ENCODE measurements at regions not wholly inside any gene's neighbourhood (a gene's known extent, or its start where the extent isn't known, plus 50 kb on each side); places are given as distances from the start of the nearest gene placed in this dataset.

DNA sequence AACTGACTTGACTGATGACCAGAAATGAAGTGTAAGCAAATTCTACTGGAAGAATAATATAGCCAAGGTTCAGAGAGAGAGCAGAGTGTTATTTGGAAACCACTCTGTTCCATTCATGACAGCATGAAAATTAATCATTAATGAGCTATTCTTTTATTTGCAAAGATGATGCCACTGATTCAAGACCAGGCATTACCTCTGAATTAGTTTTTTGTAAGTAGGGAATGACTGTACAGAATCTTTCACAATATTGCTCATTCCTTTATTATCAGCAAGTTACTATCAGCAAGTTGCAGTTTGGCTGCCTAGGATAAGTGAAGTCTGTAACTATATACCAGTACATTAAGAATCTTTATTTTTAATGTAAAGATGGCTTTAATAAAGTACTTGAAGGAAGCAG is 75.1 kb upstream of the RGMB start (continued):
- TF ChIP-seq, protein P1, sequence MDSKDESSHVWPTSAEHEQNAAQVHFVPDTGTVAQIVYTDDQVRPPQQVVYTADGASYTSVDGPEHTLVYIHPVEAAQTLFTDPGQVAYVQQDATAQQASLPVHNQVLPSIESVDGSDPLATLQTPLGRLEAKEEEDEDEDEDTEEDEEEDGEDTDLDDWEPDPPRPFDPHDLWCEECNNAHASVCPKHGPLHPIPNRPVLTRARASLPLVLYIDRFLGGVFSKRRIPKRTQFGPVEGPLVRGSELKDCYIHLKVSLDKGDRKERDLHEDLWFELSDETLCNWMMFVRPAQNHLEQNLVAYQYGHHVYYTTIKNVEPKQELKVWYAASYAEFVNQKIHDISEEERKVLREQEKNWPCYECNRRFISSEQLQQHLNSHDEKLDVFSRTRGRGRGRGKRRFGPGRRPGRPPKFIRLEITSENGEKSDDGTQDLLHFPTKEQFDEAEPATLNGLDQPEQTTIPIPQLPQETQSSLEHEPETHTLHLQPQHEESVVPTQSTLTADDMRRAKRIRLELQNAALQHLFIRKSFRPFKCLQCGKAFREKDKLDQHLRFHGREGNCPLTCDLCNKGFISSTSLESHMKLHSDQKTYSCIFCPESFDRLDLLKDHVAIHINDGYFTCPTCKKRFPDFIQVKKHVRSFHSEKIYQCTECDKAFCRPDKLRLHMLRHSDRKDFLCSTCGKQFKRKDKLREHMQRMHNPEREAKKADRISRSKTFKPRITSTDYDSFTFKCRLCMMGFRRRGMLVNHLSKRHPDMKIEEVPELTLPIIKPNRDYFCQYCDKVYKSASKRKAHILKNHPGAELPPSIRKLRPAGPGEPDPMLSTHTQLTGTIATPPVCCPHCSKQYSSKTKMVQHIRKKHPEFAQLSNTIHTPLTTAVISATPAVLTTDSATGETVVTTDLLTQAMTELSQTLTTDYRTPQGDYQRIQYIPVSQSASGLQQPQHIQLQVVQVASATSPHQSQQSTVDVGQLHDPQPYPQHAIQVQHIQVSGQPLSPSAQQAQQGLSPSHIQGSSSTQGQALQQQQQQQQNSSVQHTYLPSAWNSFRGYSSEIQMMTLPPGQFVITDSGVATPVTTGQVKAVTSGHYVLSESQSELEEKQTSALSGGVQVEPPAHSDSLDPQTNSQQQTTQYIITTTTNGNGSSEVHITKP (tag by site-specific recombination; IDR thresholded peaks at IDR 0.05), result no peak
- TF ChIP-seq SP3 (tag by site-specific recombination; IDR thresholded peaks at IDR 0.05) (no peak), ZNF174 (tag by site-specific recombination; IDR thresholded peaks at IDR 0.05) (no peak), IKZF3 (tag by site-specific recombination; IDR thresholded peaks at IDR 0.05) (no peak), HOXD13 (CRISPR knock-in tag; IDR thresholded peaks at IDR 0.05; ENCODE audit: borderline replicate concordance) (no peak)

DNA sequence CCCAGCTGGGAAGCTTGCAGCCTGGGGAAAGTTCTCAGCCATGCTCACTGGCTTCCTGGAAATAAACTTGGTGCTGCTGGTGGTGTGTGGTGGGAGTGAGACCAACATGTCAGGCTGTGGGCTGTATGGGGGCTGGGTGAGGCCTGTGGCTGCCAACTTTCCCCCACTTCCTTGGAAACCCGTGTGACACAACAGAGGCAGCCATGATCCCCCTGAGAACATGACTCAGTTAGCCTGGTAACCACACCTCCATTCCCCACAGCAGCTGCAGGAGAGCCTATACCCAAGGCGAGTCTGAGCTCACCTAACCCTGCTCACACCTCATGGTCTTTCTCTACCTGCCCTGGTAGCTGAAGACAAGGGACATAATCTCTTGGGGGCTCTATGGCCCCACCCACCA is 72.7 kb upstream of the RGMB start:
- no peaks in the 10 kb centered on the region for H3K36me3 ChIP-seq (ENCODE audit: control insufficient read depth in 2 of 2, insufficient read depth in 1 of 2, low read length in 2 of 2)
- CTCF ChIA-PET, result no interaction called here
- no peaks in the 10 kb centered on the region for H3K9me3 ChIP-seq (ENCODE audit: control insufficient read depth, insufficient read depth, low read depth, low read length)
- no peak overlapping the region for H3K4me3 ChIP-seq (ENCODE audit: low read depth, low read length)
- TF ChIP-seq ZXDB (tag by site-specific recombination; IDR thresholded peaks at IDR 0.05) (no peak), ZNF624 (tag by site-specific recombination; IDR thresholded peaks at IDR 0.05) (no peak), KLF10 (tag by site-specific recombination; IDR thresholded peaks at IDR 0.05) (no peak), ZNF658 (tag by site-specific recombination; IDR thresholded peaks at IDR 0.05) (no peak), ZNF530 (tag by site-specific recombination; IDR thresholded peaks at IDR 0.05; ENCODE audit: low read depth) (no peak), ZNF239 (tag by site-specific recombination; IDR thresholded peaks at IDR 0.05) (no peak), SP3 (tag by site-specific recombination; IDR thresholded peaks at IDR 0.05) (no peak), ZNF354C (tag by site-specific recombination; IDR thresholded peaks at IDR 0.05; ENCODE audit: borderline replicate concordance, low read depth) (no peak)
- TF ChIP-seq, protein P2, sequence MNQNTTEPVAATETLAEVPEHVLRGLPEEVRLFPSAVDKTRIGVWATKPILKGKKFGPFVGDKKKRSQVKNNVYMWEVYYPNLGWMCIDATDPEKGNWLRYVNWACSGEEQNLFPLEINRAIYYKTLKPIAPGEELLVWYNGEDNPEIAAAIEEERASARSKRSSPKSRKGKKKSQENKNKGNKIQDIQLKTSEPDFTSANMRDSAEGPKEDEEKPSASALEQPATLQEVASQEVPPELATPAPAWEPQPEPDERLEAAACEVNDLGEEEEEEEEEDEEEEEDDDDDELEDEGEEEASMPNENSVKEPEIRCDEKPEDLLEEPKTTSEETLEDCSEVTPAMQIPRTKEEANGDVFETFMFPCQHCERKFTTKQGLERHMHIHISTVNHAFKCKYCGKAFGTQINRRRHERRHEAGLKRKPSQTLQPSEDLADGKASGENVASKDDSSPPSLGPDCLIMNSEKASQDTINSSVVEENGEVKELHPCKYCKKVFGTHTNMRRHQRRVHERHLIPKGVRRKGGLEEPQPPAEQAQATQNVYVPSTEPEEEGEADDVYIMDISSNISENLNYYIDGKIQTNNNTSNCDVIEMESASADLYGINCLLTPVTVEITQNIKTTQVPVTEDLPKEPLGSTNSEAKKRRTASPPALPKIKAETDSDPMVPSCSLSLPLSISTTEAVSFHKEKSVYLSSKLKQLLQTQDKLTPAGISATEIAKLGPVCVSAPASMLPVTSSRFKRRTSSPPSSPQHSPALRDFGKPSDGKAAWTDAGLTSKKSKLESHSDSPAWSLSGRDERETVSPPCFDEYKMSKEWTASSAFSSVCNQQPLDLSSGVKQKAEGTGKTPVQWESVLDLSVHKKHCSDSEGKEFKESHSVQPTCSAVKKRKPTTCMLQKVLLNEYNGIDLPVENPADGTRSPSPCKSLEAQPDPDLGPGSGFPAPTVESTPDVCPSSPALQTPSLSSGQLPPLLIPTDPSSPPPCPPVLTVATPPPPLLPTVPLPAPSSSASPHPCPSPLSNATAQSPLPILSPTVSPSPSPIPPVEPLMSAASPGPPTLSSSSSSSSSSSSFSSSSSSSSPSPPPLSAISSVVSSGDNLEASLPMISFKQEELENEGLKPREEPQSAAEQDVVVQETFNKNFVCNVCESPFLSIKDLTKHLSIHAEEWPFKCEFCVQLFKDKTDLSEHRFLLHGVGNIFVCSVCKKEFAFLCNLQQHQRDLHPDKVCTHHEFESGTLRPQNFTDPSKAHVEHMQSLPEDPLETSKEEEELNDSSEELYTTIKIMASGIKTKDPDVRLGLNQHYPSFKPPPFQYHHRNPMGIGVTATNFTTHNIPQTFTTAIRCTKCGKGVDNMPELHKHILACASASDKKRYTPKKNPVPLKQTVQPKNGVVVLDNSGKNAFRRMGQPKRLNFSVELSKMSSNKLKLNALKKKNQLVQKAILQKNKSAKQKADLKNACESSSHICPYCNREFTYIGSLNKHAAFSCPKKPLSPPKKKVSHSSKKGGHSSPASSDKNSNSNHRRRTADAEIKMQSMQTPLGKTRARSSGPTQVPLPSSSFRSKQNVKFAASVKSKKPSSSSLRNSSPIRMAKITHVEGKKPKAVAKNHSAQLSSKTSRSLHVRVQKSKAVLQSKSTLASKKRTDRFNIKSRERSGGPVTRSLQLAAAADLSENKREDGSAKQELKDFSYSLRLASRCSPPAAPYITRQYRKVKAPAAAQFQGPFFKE (tag by site-specific recombination; IDR thresholded peaks at IDR 0.05; ENCODE audit: borderline replicate concordance), result no peak
- TF ChIP-seq, protein P3, sequence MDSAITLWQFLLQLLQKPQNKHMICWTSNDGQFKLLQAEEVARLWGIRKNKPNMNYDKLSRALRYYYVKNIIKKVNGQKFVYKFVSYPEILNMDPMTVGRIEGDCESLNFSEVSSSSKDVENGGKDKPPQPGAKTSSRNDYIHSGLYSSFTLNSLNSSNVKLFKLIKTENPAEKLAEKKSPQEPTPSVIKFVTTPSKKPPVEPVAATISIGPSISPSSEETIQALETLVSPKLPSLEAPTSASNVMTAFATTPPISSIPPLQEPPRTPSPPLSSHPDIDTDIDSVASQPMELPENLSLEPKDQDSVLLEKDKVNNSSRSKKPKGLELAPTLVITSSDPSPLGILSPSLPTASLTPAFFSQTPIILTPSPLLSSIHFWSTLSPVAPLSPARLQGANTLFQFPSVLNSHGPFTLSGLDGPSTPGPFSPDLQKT (IDR thresholded peaks at IDR 0.05; ENCODE audit: borderline replicate concordance, low read depth, low read length), result no peak
- H3K27ac ChIP-seq (ENCODE audit: extremely low read depth, low read depth, low read length), result no peak overlapping the region
- POLR2A ChIA-PET, result no interaction called here
- no peaks in the 10 kb centered on the region for H3K4me1 ChIP-seq (ENCODE audit: control insufficient read depth, insufficient read depth, low read length)
